Loucy (cell line): ENCODE measurements at regions not wholly inside any gene's neighbourhood (a gene's known extent, or its start where the extent isn't known, plus 50 kb on each side); places are given as distances from the start of the nearest gene placed in this dataset.

ENCODE experiments used
- EZH2phosphoT487 ChIP-seq: fragments of 200-600 bp; IDR thresholded peaks from 2 replicates; pipeline ENCODE4 v1.6.1; 2018; ENCODE audit warnings: antibody characterized with exemption, mild to moderate bottlenecking, moderate library complexity, borderline replicate concordance
- TF ChIP-seq, protein P1 (sequence below): fragments of 200-600 bp; sonication (generic); conservative IDR thresholded peaks from 2 replicates; pipeline ENCODE4 v1.5.1; 2014; ENCODE audit warnings: mild to moderate bottlenecking, antibody characterized with exemption, low read length

DNA sequence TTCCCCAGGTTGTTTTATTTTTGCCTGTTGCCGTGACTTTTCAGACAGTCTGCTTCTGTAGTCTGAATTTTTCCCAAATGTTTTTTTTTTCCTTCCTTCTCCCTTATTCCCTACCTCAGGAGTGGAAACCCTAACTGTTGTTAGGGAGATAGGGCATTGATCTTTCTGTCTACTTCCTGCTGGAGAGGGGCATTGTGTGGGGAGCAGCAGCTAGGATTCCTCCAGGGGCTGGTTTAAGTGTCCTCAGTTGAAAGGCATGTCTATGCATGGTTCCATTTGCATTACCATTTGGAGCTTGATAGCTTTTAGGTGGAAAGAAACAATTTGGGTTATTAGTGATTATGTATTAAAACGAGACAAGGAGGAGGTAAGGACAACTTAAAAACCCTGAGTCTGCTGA lies 383.9 kb downstream of the DCAF12L2 start:
- TF ChIP-seq, protein P1, sequence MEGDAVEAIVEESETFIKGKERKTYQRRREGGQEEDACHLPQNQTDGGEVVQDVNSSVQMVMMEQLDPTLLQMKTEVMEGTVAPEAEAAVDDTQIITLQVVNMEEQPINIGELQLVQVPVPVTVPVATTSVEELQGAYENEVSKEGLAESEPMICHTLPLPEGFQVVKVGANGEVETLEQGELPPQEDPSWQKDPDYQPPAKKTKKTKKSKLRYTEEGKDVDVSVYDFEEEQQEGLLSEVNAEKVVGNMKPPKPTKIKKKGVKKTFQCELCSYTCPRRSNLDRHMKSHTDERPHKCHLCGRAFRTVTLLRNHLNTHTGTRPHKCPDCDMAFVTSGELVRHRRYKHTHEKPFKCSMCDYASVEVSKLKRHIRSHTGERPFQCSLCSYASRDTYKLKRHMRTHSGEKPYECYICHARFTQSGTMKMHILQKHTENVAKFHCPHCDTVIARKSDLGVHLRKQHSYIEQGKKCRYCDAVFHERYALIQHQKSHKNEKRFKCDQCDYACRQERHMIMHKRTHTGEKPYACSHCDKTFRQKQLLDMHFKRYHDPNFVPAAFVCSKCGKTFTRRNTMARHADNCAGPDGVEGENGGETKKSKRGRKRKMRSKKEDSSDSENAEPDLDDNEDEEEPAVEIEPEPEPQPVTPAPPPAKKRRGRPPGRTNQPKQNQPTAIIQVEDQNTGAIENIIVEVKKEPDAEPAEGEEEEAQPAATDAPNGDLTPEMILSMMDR, result no peak
- TF ChIP-seq EZH2phosphoT487, result no peak
